Mucosa of stomach (tissue), 1 donor: ENCODE measurements at regions not wholly inside any gene's neighbourhood (a gene's known extent, or its start where the extent isn't known, plus 50 kb on each side); places are given as distances from the start of the nearest gene placed in this dataset.
"Not testable (repeated sequence)": the region's sequence is repeated elsewhere in the genome, so short reads cannot be mapped to it uniquely, and the experiment has no call there.

Source experiments
- H3K27me3 ChIP-seq: one replicate; pipeline ENCODE4 v1.7.0; 2013; ENCODE audit warnings: mild to moderate bottlenecking, low read length; ENCODE audit not compliant: control insufficient read depth, insufficient read depth
- H3K36me3 ChIP-seq: one replicate; pipeline ENCODE4 v1.7.0; 2013; ENCODE audit warnings: low read length; ENCODE audit not compliant: control insufficient read depth, insufficient read depth
- H3K4me1 ChIP-seq: one replicate; pipeline ENCODE4 v1.7.0; 2013; ENCODE audit warnings: mild to moderate bottlenecking, low read length; ENCODE audit not compliant: control insufficient read depth, insufficient read depth
- H3K4me3 ChIP-seq: one replicate; pipeline ENCODE4 v1.7.0; 2013; ENCODE audit warnings: low read length
- H3K9ac ChIP-seq: one replicate; pipeline ENCODE4 v1.7.0; 2013; ENCODE audit warnings: mild to moderate bottlenecking, low read length, moderate library complexity
- H3K9me3 ChIP-seq: one replicate; pipeline ENCODE4 v1.7.0; 2013; ENCODE audit warnings: mild to moderate bottlenecking, low read length, moderate library complexity; ENCODE audit not compliant: control insufficient read depth
- donor health status: Pancreatic carcinoma.

GRCh38 chr6:120383681-120384080 is 950.6 kb downstream of the TBC1D32 start:
- H3K36me3 ChIP-seq: no peaks in the 10 kb centered on the region
- no peak overlapping the region for H3K9ac ChIP-seq
- no peaks in the 10 kb centered on the region for H3K4me1 ChIP-seq
- H3K4me3 ChIP-seq: no peak overlapping the region
- H3K9me3 ChIP-seq: no peaks in the 10 kb centered on the region
- H3K27me3 ChIP-seq: no peaks in the 10 kb centered on the region

DNA sequence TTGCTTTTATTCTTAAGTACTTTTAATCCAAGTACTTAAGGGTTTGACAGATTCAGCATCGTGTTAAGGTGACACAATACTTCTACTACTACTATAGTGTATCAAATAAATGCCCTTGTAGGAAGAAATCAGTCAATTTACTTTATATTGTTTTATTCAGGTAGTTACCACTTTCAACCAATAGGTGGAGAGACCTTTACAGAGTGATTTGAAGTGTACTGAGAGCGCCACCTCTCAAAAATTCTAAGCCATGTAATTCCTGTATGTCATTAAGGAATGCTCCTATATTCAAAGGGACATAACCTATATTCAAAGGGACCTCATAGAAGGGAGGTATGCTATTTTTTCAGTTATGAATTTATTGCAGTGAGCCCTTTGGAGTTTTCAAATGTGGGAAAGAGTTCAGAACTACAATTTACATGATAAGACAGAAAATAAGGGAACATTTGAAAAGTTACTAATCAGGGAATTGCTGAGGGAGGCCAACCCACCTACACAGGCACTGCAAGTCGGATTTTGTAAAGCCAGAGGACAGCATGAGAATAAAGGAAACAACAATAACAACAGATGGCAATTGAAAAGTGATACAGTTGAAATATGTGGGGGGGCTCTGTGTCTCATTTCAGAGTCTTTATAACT is 955.6 kb downstream of the TBC1D32 start:
- Histone ChIP-seq H3K36me3 (no peaks in the 10 kb centered on the region), H3K4me1 (no peaks in the 10 kb centered on the region), H3K27me3 (no peaks in the 10 kb centered on the region), H3K9ac (no peak overlapping the region), H3K4me3 (no peak overlapping the region), H3K9me3 (no peaks in the 10 kb centered on the region)

GRCh38 chr6:120373185-120373584 is 961.1 kb downstream of the TBC1D32 start:
- H3K36me3 ChIP-seq: no peaks in the 10 kb centered on the region
- H3K4me1 ChIP-seq: no peaks in the 10 kb centered on the region

GRCh38 chr6:120363429-120363828 is 970.9 kb downstream of the TBC1D32 start:
- no peaks in the 10 kb centered on the region for H3K4me1 ChIP-seq
- no peaks in the 10 kb centered on the region for H3K36me3 ChIP-seq
- no peaks in the 10 kb centered on the region for H3K27me3 ChIP-seq
- H3K4me3 ChIP-seq: no peak overlapping the region
- H3K9me3 ChIP-seq: no peaks in the 10 kb centered on the region
- no peak overlapping the region for H3K9ac ChIP-seq

More at GRCh38 chr6:120373185-120373584, 961.1 kb downstream of the TBC1D32 start:
- Histone ChIP-seq H3K4me3 (no peak overlapping the region), H3K9me3 (no peaks in the 10 kb centered on the region), H3K9ac (no peak overlapping the region), H3K27me3 (no peaks in the 10 kb centered on the region)

- H3K4me1 ChIP-seq, H3K27me3 ChIP-seq, H3K9ac ChIP-seq, H3K4me3 ChIP-seq, H3K36me3 ChIP-seq, H3K9me3 ChIP-seq: not testable (repeated sequence)
Observed at GRCh38 chr6:120358535-120358934, 975.7 kb downstream of the TBC1D32 start.

GRCh38 chr6:120357447-120357846 is 976.8 kb downstream of the TBC1D32 start:
- Histone ChIP-seq H3K4me1 (no peaks in the 10 kb centered on the region), H3K9me3 (no peaks in the 10 kb centered on the region), H3K9ac (no peak overlapping the region), H3K27me3 (no peaks in the 10 kb centered on the region), H3K4me3 (no peak overlapping the region), H3K36me3 (no peaks in the 10 kb centered on the region)

DNA sequence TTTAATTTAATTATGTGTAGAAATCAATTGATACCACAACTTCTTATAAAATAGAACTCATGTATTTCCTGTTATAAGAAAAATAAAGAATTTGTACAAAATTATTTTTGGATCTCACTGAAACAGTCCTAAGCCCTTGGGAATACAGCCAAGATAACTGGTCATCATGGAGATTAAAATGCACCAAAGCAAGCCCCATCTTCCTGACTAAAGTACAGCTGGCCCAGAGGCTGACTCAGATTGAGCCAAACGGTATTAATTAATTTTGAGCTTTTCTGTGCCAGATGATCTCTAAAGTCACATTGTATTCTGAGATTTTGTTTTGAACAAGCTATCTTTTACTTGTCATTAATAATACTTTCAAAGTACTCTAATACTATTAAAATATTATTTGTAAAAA is 978.5 kb downstream of the TBC1D32 start:
- no peaks in the 10 kb centered on the region for H3K27me3 ChIP-seq
- H3K9ac ChIP-seq: no peak overlapping the region
- H3K4me3 ChIP-seq: no peak overlapping the region
- no peaks in the 10 kb centered on the region for H3K4me1 ChIP-seq
- no peaks in the 10 kb centered on the region for H3K36me3 ChIP-seq
- no peaks in the 10 kb centered on the region for H3K9me3 ChIP-seq

DNA sequence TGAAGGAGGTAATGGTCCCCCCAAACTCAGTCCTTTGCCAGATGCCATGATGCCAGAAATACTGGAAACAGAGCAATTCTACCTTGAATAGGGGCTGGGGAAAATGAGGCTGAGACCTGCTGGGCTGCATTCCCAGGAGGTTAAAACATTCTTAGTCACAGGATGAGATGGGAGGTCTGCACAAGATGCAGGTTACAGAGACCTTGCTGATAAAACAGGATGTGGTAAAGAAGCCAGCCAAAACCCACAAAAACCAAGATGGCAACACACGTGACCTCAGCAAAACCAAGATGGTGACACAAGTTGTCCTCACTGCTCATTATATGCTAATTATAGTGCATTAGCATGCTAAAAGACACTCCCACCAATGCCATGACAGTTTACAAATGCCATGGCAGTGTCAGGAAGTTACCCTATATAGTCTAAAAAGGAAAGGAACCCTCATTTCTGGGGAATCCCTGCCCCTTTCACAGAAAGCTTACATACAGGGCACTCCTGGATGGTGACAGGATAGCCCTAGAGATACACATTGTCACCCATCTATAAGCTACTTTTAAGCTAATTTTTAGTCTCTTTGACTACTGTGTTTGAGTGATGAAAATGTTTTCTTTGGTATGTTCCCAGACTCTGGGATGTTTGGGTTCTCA is 979.7 kb downstream of the TBC1D32 start:
- no peaks in the 10 kb centered on the region for H3K27me3 ChIP-seq
- H3K4me3 ChIP-seq: no peak overlapping the region
- H3K36me3 ChIP-seq: no peaks in the 10 kb centered on the region
- H3K4me1 ChIP-seq: no peaks in the 10 kb centered on the region
- no peak overlapping the region for H3K9ac ChIP-seq
- H3K9me3 ChIP-seq: no peaks in the 10 kb centered on the region

GRCh38 chr6:120352491-120352890 is 981.8 kb downstream of the TBC1D32 start:
- H3K36me3 ChIP-seq: no peaks in the 10 kb centered on the region

DNA sequence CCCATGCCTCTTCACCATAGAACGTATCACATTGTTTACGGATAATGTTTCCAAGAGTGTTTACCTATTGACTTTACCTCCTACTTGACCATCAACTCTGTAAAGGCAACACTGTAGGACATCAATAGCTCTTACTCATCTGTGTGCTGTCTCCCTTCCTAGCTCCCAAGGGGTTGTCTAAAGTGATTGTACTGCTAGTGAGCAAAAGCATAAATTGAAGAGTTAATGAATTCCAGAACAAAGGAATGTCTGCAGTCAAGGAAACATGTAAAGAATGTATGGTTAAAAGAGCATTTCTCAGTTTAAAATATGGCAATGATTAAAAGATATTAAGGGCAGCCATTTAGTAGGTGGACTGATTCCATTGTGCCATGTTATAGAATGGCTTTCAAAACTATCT is 985.4 kb downstream of the TBC1D32 start:
- Histone ChIP-seq H3K27me3 (no peaks in the 10 kb centered on the region), H3K4me3 (no peak overlapping the region), H3K36me3 (no peaks in the 10 kb centered on the region), H3K9ac (no peak overlapping the region), H3K4me1 (no peaks in the 10 kb centered on the region), H3K9me3 (no peaks in the 10 kb centered on the region)

More at GRCh38 chr6:120352491-120352890, 981.8 kb downstream of the TBC1D32 start:
- H3K27me3 ChIP-seq: no peaks in the 10 kb centered on the region
- no peak overlapping the region for H3K4me3 ChIP-seq
- H3K9ac ChIP-seq: no peak overlapping the region
- no peaks in the 10 kb centered on the region for H3K4me1 ChIP-seq
- no peaks in the 10 kb centered on the region for H3K9me3 ChIP-seq

DNA sequence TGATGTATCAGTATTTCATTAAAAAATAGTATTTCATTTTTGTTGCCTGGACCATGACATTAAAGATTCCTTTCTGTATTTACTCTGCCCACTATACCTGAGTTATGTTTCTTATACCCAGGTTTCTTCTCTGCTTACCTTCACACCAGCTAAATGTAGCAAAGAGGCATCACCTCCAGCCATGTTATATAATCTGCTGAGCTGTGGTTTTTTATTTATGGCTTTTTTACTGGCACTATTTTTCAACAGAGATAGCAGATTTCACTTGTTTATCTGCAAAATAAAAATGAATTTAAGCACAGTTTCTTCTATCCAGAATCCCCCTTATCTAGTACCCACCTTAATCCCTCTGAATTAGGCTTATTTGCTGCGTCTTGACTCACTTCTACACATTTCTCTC is 979.0 kb upstream of the MAN1A1 start:
- no peak overlapping the region for H3K4me3 ChIP-seq
- no peak overlapping the region for H3K9ac ChIP-seq
- no peaks in the 10 kb centered on the region for H3K36me3 ChIP-seq
- H3K4me1 ChIP-seq: no peaks in the 10 kb centered on the region
- no peaks in the 10 kb centered on the region for H3K27me3 ChIP-seq
- H3K9me3 ChIP-seq: no peaks in the 10 kb centered on the region

- Histone ChIP-seq H3K4me3 (no peak overlapping the region), H3K9ac (no peak overlapping the region), H3K4me1 (no peaks in the 10 kb centered on the region), H3K9me3 (no peaks in the 10 kb centered on the region), H3K36me3 (no peaks in the 10 kb centered on the region), H3K27me3 (no peaks in the 10 kb centered on the region)
Observed at GRCh38 chr6:120320481-120321162, 971.1 kb upstream of the MAN1A1 start.
